Tibial nerve (tissue), 4 donors: ENCODE measurements at regions not wholly inside any gene's neighbourhood (a gene's known extent, or its start where the extent isn't known, plus 50 kb on each side); places are given as distances from the start of the nearest gene placed in this dataset.
"Not testable (repeated sequence)": the region's sequence is repeated elsewhere in the genome, so short reads cannot be mapped to it uniquely, and the experiment has no call there.

Source experiments
- DNase-seq, 2 donors: peaks; one replicate each; pipeline ENCODE4 v3.0.0-alpha.2; 2019; ENCODE audit warnings: low spot score in 2 of 2
- H3K27ac ChIP-seq, 4 donors: fragments of 200-600 bp; sonication (generic) in 3 of 4; one replicate each; pipeline ENCODE4 v1.5.1; 2017 to 2019; ENCODE audit warnings: mild to moderate bottlenecking in 1 of 4
- H3K27me3 ChIP-seq, 2 donors: fragments of 200-600 bp; sonication (generic) in 1 of 2; one replicate each; pipeline versions ENCODE4 v1.5.1 to v1.6.0; 2017 to 2019
- H3K36me3 ChIP-seq, 3 donors: fragments of 200-600 bp; sonication (generic); one replicate each; pipeline ENCODE4 v1.5.1; 2018 to 2019
- H3K4me1 ChIP-seq, 4 donors: fragments of 200-600 bp; sonication (generic) in 3 of 4; one replicate each; pipeline ENCODE4 v1.5.1; 2017 to 2019
- H3K4me3 ChIP-seq, 4 donors: fragments of 200-600 bp; sonication (generic) in 3 of 4; one replicate each; pipeline ENCODE4 v1.5.1; 2017 to 2019; ENCODE audit warnings: mild to moderate bottlenecking in 1 of 4, moderate library complexity in 1 of 4
- H3K9me3 ChIP-seq, 4 donors: fragments of 200-600 bp; sonication (generic) in 3 of 4; one replicate each; pipeline ENCODE4 v1.5.1; 2017 to 2019
- EP300 ChIP-seq, 2 donors: sonication (generic); formaldehyde crosslinking; IDR thresholded peaks; one replicate each; pipeline ENCODE4 v1.6.1; 2017; ENCODE audit warnings: antibody characterized with exemption in 2 of 2, mild to moderate bottlenecking in 1 of 2
- POLR2A ChIP-seq, 2 donors: fragments of 450-650 bp; IDR thresholded peaks; one replicate each; pipeline ENCODE4 v1.6.1; 2017; ENCODE audit warnings: antibody characterized with exemption in 2 of 2, mild to moderate bottlenecking in 2 of 2, moderate library complexity in 2 of 2
- WGBS, 2 donors: methylation state at CpG; one replicate each; pipeline ENCODE4 v1.1.5; 2018; 5-methylcytosine and 5-hydroxymethylcytosine counted together
- TF ChIP-seq, protein P1 (sequence below), 5 experiments: fragments of 200-600 bp in 3 of 5; fragments of 450-650 bp in 2 of 5; sonication (generic) in 3 of 5; IDR thresholded peaks; one replicate each; pipeline ENCODE4 v1.5.1; 2016 to 2019; ENCODE audit warnings: antibody characterized with exemption in 5 of 5, mild to moderate bottlenecking in 3 of 5, moderate library complexity in 2 of 5

DNA sequence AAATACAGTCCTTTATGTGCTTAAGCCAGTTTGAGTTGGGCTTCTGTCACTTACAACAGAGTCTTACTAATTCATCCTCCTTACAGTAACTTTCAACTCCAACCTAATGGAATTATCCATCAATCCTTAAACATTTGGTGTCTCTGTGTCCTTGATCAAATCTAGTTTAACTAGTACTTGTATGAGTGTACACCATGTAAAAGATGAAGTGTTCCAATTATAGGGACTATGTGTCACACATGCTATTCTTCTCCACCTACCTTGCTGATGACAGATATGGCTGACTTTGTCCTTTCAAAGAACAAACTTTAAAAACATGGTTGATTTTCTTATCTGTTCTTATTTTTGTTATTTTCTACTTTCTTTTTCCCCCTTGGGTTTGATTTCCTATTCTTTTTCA is 60.4 kb upstream of the NBPF3 start:
- no peak for DNase-seq
- Histone ChIP-seq H3K4me3 (no peak overlapping the region), H3K36me3 (no peaks in the 10 kb centered on the region), H3K9me3 (peaks cover 0 to 20% (median 0%) of the 10 kb centered on the region in 4 donors), H3K27ac (no peak overlapping the region), H3K4me1 (no peaks in the 10 kb centered on the region), H3K27me3 (peaks cover 0 to 27% of the 10 kb centered on the region in 2 donors)
- TF ChIP-seq EP300 (IDR thresholded peaks at IDR 0.05) (no peak), POLR2A (IDR thresholded peaks at IDR 0.05) (no peak)
- TF ChIP-seq, protein P1, sequence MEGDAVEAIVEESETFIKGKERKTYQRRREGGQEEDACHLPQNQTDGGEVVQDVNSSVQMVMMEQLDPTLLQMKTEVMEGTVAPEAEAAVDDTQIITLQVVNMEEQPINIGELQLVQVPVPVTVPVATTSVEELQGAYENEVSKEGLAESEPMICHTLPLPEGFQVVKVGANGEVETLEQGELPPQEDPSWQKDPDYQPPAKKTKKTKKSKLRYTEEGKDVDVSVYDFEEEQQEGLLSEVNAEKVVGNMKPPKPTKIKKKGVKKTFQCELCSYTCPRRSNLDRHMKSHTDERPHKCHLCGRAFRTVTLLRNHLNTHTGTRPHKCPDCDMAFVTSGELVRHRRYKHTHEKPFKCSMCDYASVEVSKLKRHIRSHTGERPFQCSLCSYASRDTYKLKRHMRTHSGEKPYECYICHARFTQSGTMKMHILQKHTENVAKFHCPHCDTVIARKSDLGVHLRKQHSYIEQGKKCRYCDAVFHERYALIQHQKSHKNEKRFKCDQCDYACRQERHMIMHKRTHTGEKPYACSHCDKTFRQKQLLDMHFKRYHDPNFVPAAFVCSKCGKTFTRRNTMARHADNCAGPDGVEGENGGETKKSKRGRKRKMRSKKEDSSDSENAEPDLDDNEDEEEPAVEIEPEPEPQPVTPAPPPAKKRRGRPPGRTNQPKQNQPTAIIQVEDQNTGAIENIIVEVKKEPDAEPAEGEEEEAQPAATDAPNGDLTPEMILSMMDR (IDR thresholded peaks at IDR 0.05) = no peak

GRCh38 chr1:21378705-21379494 is 61.0 kb upstream of the NBPF3 start:
- peaks cover 0 to 20% (median 0%) of the 10 kb centered on the region in 4 donors for H3K9me3 ChIP-seq
- no peak for DNase-seq
- no peak for TF ChIP-seq POLR2A (IDR thresholded peaks at IDR 0.05)
- TF ChIP-seq EP300 (IDR thresholded peaks at IDR 0.05) = no peak
- TF ChIP-seq, protein P1 (IDR thresholded peaks at IDR 0.05) = no peak
- 80 to 81% methylated on average over 9 of the region's 9 CpGs for WGBS, 2 donors
- H3K27me3 ChIP-seq = peaks cover 0 to 20% of the 10 kb centered on the region in 2 donors
- no peak overlapping the region for H3K27ac ChIP-seq
- no peak overlapping the region for H3K4me3 ChIP-seq
- H3K36me3 ChIP-seq = no peaks in the 10 kb centered on the region
- H3K4me1 ChIP-seq = no peaks in the 10 kb centered on the region

GRCh38 chr1:21372383-21372782 is 67.6 kb upstream of the NBPF3 start:
- Histone ChIP-seq H3K27me3 (no peaks in the 10 kb centered on the region), H3K36me3 (no peaks in the 10 kb centered on the region), H3K27ac (no peak overlapping the region), H3K9me3 (no peaks in the 10 kb centered on the region), H3K4me3 (no peak overlapping the region), H3K4me1 (peaks cover 0 to 9% (median 0%) of the 10 kb centered on the region in 4 donors)
- WGBS, 2 donors = 79 to 83% methylated on average over 6 of the region's 6 CpGs
- no peak for TF ChIP-seq POLR2A (IDR thresholded peaks at IDR 0.05)
- TF ChIP-seq, protein P1 (IDR thresholded peaks at IDR 0.05) = no peak
- no peak for TF ChIP-seq EP300 (IDR thresholded peaks at IDR 0.05)
- DNase-seq = no peak

DNA sequence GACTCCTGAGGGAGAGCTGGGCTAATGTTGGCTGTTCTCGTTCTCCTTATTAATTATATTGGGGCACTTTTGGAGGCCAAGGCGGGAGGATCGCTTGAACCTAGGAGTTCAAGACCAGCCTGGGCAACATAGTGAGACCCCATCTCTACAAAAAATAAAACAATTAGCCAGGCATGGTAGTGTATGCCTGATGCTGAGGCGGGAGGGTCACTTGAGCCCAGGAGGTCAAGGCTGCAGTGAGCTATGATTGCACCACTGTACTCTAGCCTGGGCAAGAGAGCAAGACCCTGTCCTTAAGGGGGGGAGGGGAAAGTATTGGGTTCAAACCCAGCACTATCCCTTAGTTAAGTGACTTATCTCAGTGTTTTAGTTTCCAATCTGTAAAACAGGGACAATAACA is 70.0 kb upstream of the NBPF3 start:
- Histone ChIP-seq H3K9me3 (no peaks in the 10 kb centered on the region), H3K4me3 (no peak overlapping the region), H3K4me1 (peaks cover 0 to 9% (median 0%) of the 10 kb centered on the region in 4 donors), H3K27ac (no peak overlapping the region), H3K27me3 (no peaks in the 10 kb centered on the region), H3K36me3 (no peaks in the 10 kb centered on the region)
- TF ChIP-seq, protein P1 (IDR thresholded peaks at IDR 0.05) = no peak
- TF ChIP-seq EP300 (IDR thresholded peaks at IDR 0.05) (no peak), POLR2A (IDR thresholded peaks at IDR 0.05) (no peak)
- no peak for DNase-seq
- WGBS, 2 donors = 65 to 69% methylated on average over 4 of the region's 4 CpGs

- DNase-seq = peak; percentile 47 to 71
- Histone ChIP-seq H3K4me1 (peaks cover 0 to 9% (median 0%) of the 10 kb centered on the region in 4 donors), H3K27ac (no peak overlapping the region), H3K4me3 (no peak overlapping the region), H3K27me3 (no peaks in the 10 kb centered on the region), H3K9me3 (no peaks in the 10 kb centered on the region), H3K36me3 (no peaks in the 10 kb centered on the region)
- WGBS, 2 donors = 28 to 30% methylated on average over 9 of the region's 9 CpGs
- peak in 1 of 2 donors; percentile 65 for TF ChIP-seq EP300 (IDR thresholded peaks at IDR 0.05)
- TF ChIP-seq, protein P1 (IDR thresholded peaks at IDR 0.05) = peak; percentile 91 to 99 (median 98)
- TF ChIP-seq POLR2A (IDR thresholded peaks at IDR 0.05) = no peak
These were observed 71.2 kb upstream of the NBPF3 start for GRCh38 chr1:21368515-21369289.

GRCh38 chr1:21367973-21368514 is 71.9 kb upstream of the NBPF3 start:
- H3K4me3 ChIP-seq, H3K36me3 ChIP-seq, H3K27ac ChIP-seq, H3K4me1 ChIP-seq, H3K27me3 ChIP-seq, DNase-seq, H3K9me3 ChIP-seq: not testable (repeated sequence)
- 59 to 62% methylated on average over 14 of the region's 14 CpGs for WGBS, 2 donors
